Right atrium auricular region (tissue), 2 donors: ENCODE measurements at regions not wholly inside any gene's neighbourhood (a gene's known extent, or its start where the extent isn't known, plus 50 kb on each side); places are given as distances from the start of the nearest gene placed in this dataset.

Experiments
- DNase-seq: peaks from one replicate; pipeline ENCODE4 v3.0.0-alpha.2; 2019; ENCODE audit warnings: low spot score
- H3K27ac ChIP-seq, 2 donors: fragments of 200-600 bp; sonication (generic); 1 replicate in 1 of 2; 2 replicates in 1 of 2; pipeline ENCODE4 v1.5.1; 2016 to 2019
- H3K27me3 ChIP-seq, 2 donors: fragments of 200-600 bp; sonication (generic); one replicate each; pipeline versions ENCODE4 v1.5.1 to v1.6.0; 2017 to 2019
- H3K36me3 ChIP-seq: fragments of 200-600 bp; sonication (generic); one replicate; pipeline ENCODE4 v1.5.1; 2016
- H3K4me1 ChIP-seq, 2 donors: fragments of 200-600 bp; sonication (generic); one replicate each; pipeline versions ENCODE4 v1.5.1 to v1.6.0; 2017 to 2019
- H3K4me3 ChIP-seq, 2 donors: fragments of 200-600 bp; sonication (generic); 1 replicate in 1 of 2; 2 replicates in 1 of 2; pipeline ENCODE4 v1.5.1; 2017 to 2019; ENCODE audit warnings: mild to moderate bottlenecking in 1 of 2, moderate library complexity in 1 of 2
- H3K9me3 ChIP-seq, 2 donors: fragments of 200-600 bp; sonication (generic); one replicate each; pipeline ENCODE4 v1.5.1; 2019
- CTCF ChIP-seq, 2 donors: fragments of 200-600 bp; sonication (generic); IDR thresholded peaks; one replicate each; pipeline ENCODE4 v1.5.1; 2019; ENCODE audit warnings: antibody characterized with exemption in 2 of 2

GRCh38 chr3:44030285-44030684 lies 211.4 kb upstream of the TOPAZ1 start:
- Histone ChIP-seq H3K27ac (no peak overlapping the region), H3K4me1 (no peaks in the 10 kb centered on the region), H3K36me3 (no peaks in the 10 kb centered on the region), H3K27me3 (no peaks in the 10 kb centered on the region), H3K4me3 (no peak overlapping the region), H3K9me3 (no peaks in the 10 kb centered on the region)
- TF ChIP-seq CTCF (IDR thresholded peaks at IDR 0.05): no peak
- DNase-seq: no peak

DNA sequence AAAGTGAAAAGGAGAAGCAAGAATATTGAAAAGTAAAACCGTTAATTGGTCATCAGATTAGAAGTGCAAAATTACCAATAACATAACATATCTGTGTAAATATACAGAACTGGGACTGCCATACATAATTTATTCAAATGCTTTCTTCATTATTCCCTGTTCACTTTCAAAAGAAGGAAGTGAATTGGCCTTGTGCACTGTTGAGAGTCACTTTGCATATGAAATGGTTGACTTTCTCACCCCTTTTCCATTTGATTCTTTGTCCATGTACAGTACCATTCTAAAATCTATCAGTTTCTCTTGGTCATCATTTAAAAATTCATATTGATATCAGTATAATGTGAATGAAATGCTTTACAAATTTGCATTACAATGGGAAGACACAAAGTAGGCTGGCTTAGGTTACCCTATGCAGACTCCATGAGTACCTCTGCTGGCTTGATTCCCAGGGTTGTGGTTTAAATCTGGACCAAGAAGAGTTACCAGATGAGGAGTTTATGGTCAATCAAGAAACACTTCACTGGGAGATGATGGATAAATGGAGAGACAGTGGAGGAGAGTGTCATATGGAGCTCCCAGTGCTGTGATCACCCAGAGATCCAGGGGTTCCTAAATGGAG lies 210.9 kb upstream of the TOPAZ1 start:
- TF ChIP-seq CTCF (IDR thresholded peaks at IDR 0.05): no peak
- H3K9me3 ChIP-seq: no peaks in the 10 kb centered on the region
- no peak for DNase-seq
- H3K27ac ChIP-seq: no peak overlapping the region
- no peaks in the 10 kb centered on the region for H3K4me1 ChIP-seq
- H3K4me3 ChIP-seq: no peak overlapping the region
- no peaks in the 10 kb centered on the region for H3K27me3 ChIP-seq
- no peaks in the 10 kb centered on the region for H3K36me3 ChIP-seq

DNA sequence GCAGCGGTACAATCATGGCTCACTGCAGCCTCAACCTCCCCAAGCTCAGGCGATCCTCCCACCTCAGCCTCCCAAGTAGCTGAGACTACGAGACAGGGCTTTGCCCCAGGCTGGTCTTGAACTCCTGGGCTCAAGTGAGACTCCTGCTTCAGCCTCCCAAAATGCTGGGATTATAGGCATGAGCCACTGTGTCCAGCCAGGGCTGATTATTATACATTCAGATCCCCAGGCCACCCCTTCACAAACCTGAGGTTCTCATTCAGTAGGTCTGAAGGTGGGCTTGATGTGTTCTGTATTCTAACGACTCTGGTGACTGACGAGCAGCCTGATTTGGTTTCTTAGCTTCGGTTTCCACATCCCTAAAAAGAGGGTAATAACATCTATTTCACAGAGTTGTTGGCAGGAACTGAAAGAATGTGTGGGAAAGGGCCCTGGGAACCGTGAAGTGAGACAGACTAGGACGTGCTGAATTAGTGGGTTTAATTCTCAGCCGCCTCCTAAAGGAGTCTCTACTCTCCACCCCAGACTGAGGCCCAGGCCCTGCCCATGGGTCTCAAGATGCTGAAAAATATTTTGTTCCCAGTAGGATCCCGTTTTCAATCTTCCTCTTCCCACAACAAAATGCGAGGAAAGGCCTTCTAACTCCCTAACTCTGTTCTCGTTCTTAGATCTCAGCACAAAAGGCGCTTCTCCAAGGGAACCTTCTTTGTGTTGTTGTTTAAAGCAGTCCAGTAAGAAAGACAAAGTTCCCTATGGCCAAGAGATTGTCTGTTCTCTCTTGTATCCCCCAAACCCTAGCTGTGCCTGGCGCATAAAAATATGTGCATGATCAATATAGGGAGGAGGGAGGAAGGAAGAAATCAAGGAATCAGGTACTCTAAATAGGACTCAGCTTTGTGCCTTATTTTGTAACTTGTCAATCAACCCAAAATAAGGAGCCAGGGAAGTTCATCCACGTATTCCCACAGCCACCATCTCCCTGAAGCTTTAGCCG lies 210.0 kb upstream of the TOPAZ1 start:
- Histone ChIP-seq H3K4me3 (no peak overlapping the region), H3K27ac (no peak overlapping the region), H3K9me3 (no peaks in the 10 kb centered on the region), H3K36me3 (no peaks in the 10 kb centered on the region), H3K4me1 (no peaks in the 10 kb centered on the region), H3K27me3 (no peaks in the 10 kb centered on the region)
- no peak for TF ChIP-seq CTCF (IDR thresholded peaks at IDR 0.05)
- DNase-seq: no peak

GRCh38 chr3:44032487-44032886 lies 209.2 kb upstream of the TOPAZ1 start:
- H3K4me3 ChIP-seq: no peak overlapping the region
- no peaks in the 10 kb centered on the region for H3K9me3 ChIP-seq
- no peaks in the 10 kb centered on the region for H3K4me1 ChIP-seq
- DNase-seq: no peak
- H3K27me3 ChIP-seq: no peaks in the 10 kb centered on the region
- H3K36me3 ChIP-seq: no peaks in the 10 kb centered on the region
- no peak overlapping the region for H3K27ac ChIP-seq
- no peak for TF ChIP-seq CTCF (IDR thresholded peaks at IDR 0.05)

DNA sequence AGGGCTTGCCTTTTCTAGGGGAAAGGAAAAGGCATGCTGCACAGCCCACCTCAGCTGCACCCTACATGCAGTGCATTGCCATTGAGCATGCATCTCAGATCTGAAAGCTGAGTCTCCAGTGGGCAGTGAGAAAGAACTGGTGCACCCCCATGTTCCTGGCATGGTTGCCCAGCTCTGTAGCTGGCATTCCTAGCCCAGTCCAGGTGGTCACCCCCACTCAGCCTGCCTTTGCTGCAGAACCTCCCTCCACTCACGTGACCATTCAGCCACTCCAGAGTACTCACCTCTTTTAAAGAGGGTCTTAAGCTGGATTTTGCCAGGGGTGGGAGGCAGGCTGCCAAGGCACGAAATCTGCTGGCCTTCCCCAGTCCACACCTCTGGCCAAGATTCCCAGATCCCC lies 208.6 kb upstream of the TOPAZ1 start:
- H3K36me3 ChIP-seq: no peaks in the 10 kb centered on the region
- no peaks in the 10 kb centered on the region for H3K27me3 ChIP-seq
- DNase-seq: no peak
- H3K4me1 ChIP-seq: no peaks in the 10 kb centered on the region
- no peak for TF ChIP-seq CTCF (IDR thresholded peaks at IDR 0.05)
- H3K4me3 ChIP-seq: no peak overlapping the region
- no peak overlapping the region for H3K27ac ChIP-seq
- no peaks in the 10 kb centered on the region for H3K9me3 ChIP-seq
